GM10248 (cell line): ENCODE measurements at regions not wholly inside any gene's neighbourhood (a gene's known extent, or its start where the extent isn't known, plus 50 kb on each side); places are given as distances from the start of the nearest gene placed in this dataset.

Experiments
- CTCF ChIA-PET: fragments of 300-600 bp; sonication (Branson Sonifier 250); formaldehyde crosslinking; extraction: SDS; loops from one replicate; lab custom pipeline; 2021; ENCODE audit warnings: antibody characterized with exemption; lab: Yijun Ruan, JAX
- POLR2A ChIA-PET: fragments of 350-650 bp; sonication (Branson Sonifier 250); formaldehyde crosslinking; extraction: SDS; loops from one replicate; lab custom pipeline; 2020; ENCODE audit warnings: antibody characterized with exemption; lab: Yijun Ruan, JAX
- DNase-seq: peaks from one replicate; pipeline ENCODE4 v3.0.0; 2012; ENCODE audit errors: extremely low spot score
- TF ChIP-seq, protein P1 (sequence below): IDR thresholded peaks from 2 replicates; pipeline ENCODE4 v1.5.1; 2012; ENCODE audit warnings: mild to moderate bottlenecking, low read depth; ENCODE audit errors: extremely low read depth, missing control alignments, control extremely low read depth

DNA sequence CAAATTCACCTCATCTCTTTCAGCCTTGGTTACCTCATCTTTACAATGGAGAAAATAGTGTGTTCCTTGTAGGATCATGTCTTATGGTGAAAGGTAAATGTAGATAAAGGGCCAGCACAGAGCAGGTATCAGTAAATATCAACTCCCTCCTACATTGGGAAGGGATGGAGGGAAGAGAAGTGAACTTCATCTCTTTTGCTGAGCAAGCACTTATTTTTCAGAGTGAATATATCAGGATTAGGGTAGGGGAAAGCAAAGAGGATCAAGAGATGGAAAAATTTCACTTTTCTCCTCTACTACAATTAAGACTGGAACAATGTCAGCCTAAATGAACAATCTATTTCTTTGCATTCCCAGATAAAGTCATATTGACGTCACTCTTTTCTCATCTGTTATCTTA is 193.8 kb upstream of the JUN start:
- DNase-seq: no peak
- CTCF ChIA-PET: interaction anchor here (1.3 to 1.8 kb wide), 5 partner anchors 8 to 782 kb away, joined by 3 to 7 read pairs (median 4); no protein-coding TSS in a partner anchor
- POLR2A ChIA-PET: no interaction called here
- TF ChIP-seq, protein P1, sequence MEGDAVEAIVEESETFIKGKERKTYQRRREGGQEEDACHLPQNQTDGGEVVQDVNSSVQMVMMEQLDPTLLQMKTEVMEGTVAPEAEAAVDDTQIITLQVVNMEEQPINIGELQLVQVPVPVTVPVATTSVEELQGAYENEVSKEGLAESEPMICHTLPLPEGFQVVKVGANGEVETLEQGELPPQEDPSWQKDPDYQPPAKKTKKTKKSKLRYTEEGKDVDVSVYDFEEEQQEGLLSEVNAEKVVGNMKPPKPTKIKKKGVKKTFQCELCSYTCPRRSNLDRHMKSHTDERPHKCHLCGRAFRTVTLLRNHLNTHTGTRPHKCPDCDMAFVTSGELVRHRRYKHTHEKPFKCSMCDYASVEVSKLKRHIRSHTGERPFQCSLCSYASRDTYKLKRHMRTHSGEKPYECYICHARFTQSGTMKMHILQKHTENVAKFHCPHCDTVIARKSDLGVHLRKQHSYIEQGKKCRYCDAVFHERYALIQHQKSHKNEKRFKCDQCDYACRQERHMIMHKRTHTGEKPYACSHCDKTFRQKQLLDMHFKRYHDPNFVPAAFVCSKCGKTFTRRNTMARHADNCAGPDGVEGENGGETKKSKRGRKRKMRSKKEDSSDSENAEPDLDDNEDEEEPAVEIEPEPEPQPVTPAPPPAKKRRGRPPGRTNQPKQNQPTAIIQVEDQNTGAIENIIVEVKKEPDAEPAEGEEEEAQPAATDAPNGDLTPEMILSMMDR: no peak

DNA sequence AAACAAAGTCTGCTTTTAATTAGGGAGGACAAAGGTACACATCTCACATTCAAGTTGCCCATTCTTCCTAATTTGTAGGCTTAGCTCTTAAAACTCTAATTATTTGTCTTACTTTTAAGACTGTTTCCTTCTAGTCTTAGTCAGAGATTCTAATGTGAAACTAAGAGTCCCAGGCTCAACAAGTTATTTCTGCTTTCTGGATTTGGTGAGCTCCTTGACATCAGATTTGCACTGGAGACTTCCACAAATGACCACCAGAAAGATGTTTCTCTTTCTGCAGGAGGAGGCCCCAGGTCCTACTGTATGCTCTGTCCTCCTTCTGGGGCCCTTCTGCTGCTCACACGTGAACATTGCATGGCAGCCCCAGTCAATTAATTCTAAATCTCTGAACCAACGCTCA is 194.2 kb upstream of the JUN start:
- TF ChIP-seq, protein P1: no peak
- ChIA-PET POLR2A (no interaction called here), CTCF (interaction anchor here (1.0 to 1.8 kb wide), 7 partner anchors 8 to 781 kb away, joined by 3 to 7 read pairs (median 3); no protein-coding TSS in a partner anchor)
- DNase-seq: no peak

DNA sequence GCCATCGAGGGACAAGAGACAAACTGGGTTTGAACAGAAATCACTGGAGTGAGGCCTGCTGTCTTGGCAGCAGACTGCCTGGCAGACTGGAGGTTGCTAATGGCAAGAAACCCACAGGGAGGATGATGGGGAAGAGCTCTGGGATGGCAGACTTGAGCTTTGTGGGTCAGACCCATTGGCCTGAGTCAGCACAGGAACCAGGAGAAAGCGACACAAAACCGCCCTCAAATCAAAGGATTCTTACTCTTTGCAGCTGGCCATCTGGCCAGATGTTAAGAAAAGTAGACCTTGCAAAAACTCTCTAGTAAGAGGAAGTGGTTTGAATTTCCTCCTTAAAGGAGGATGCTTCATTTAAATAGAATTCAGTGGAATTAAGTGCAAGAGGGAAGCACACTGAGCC is 195.2 kb upstream of the JUN start:
- no peak for DNase-seq
- CTCF ChIA-PET: interaction anchor here (1.0 to 1.6 kb wide), 6 partner anchors 8 to 780 kb away, joined by 3 to 6 read pairs (median 4); no protein-coding TSS in a partner anchor
- POLR2A ChIA-PET: no interaction called here
- TF ChIP-seq, protein P1: no peak

DNA sequence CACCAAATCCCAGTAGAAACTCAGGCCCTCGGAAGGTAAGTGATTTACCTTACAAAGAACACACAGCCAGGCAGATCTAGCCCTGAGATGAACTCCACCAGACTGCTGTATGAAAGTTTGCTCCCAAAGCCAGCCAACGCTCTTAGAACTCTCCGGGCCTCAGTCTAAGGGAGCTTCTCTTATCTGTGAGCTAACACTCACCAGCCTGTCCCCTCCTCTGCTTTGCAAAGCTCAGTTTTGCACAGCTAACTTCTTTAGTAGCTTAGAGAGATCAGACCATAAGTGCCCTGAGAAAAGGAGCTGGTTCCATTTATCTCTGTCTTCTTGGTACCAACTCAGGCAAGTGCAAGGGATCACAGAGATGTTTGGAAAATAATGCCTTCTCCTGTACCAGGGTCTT is 195.8 kb upstream of the JUN start:
- POLR2A ChIA-PET: no interaction called here

DNA sequence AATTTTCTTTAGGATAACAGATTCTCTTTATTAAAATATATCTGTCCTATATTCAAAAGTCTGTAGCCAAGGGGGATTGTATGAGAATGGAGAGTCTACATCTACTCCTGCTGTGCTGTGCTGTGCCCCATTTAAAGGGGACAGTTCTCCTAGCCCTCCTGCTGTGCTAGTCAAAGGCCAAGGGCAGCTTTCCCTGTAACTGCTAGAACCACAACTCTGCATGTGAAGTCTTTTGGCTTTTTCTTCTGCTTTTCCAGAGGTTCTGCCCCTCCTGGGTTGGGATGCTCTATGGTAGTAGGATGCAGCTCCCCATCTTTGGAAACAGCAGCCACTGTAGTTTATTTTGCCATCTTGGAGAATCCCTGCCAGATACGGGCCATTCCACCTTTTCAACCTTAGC is 197.5 kb upstream of the JUN start:
- ChIA-PET CTCF (interaction anchor here (1.2 to 1.5 kb wide), 2 partner anchors 28 to 778 kb away, joined by 3 read pairs; no protein-coding TSS in a partner anchor), POLR2A (no interaction called here)
- no peak for DNase-seq

More for the DNA sequence above, 195.8 kb upstream of the JUN start:
- no peak for DNase-seq
- CTCF ChIA-PET: interaction anchor here (0.8 to 1.6 kb wide), 6 partner anchors 8 to 37 kb away, joined by 3 to 6 read pairs (median 4); no protein-coding TSS in a partner anchor
- TF ChIP-seq, protein P1: no peak

DNA sequence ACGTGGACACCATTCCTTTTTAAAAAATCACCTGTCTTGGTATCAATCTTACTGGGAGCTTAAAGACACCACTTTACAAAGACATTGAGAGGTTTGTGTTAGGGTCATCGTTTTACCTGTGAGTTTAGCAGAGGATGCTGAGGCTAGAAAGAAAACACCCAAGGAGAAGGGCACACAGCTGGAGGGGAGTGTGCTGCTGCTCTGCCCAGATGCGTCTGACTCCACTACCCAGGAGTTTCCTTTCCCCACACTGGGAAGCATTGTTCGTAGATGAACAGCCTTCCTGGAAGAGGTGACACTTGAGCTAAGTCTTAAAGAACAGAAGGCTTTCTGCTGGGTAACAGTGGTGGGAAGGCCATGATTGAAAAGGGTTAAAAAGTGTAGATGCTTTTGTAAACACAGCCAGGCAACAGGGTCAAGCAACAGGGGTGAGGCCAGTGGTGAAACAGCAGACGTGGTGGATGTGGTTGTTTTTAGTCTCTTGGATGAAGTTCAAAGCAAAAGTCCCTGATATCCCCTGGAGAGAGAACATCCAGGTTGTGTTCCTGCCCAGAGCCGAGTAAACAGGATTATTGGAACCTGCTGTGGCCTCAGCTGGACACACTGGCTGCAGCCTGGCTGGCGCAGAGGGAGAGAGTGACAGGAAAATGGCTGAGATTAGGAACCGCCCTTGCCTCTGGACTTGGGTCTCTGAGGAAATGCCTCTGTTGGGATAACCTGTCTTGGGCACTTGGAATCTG is 198.6 kb upstream of the JUN start:
- TF ChIP-seq, protein P1: no peak
- CTCF ChIA-PET: interaction anchor here (1.2 kb wide), 3 partner anchors 12 to 777 kb away, joined by 3 to 4 read pairs (median 3); no protein-coding TSS in a partner anchor
- DNase-seq: no peak
- POLR2A ChIA-PET: no interaction called here

More for the DNA sequence above, 197.5 kb upstream of the JUN start:
- TF ChIP-seq, protein P1: no peak
